ENCODE measurements at regions not wholly inside any gene's neighbourhood (a gene's known extent, or its start where the extent isn't known, plus 50 kb on each side); places are given as distances from the start of the nearest gene placed in this dataset.

DNA sequence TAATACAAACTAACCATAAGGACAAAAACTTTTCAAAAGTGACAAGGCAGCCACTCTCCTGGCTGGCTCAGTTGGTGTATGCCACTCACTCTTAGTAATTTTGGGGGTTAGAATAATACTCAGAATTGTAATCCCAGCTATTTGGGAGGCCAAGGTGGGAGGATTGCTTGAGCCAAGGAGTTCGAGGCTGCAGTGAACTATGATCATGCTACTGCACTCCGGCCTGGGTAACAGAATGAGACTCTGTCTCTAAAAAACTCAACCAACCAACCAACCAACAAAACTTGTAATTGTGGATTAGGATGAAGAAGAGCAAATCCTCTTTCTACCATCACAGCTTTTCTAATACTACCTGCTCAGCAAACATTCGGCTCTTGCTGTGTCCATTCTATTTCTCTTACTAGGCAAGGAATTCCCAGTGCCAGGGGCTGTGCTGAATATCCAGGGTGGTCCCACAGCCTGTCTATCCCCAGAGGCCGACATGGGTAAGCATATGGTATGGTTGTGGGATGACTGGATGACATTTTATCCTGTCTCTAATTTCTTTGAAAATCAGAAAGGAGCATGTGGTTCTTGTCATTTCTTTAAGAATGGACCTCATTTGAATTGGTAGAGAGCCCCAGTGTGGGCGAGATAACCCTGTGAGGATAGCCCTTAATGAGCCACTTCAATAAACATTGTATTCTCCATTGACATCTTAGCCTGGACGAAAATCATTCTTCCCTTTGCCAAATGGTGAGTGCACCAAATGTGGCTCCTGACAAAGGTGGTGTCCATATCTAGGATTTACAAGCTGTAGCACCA, 220.1 kb downstream of the MYCN start:
- DNase-seq (ENCODE audit: low read depth, low spot score): no peak

DNA sequence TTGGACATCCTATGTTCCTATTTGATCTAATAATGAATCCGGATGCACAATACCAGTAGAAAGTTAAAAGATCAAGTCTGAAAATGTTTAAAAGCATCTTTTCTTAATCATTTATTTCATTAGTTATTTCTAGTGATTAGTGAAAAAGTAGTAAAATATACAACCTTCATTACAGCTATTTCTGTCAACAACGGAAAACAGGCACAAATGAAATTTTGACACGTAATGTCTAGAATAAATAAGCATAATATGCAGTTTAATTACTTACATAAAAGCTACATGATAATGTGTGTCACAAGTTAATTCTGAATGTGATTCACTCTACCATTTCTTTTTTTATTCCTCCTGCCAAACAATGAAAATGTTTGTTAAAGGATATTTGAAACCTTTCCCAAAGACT, 216.1 kb downstream of the MYCN start:
- DNase-seq (ENCODE audit: low read depth, low spot score): no peak

DNA sequence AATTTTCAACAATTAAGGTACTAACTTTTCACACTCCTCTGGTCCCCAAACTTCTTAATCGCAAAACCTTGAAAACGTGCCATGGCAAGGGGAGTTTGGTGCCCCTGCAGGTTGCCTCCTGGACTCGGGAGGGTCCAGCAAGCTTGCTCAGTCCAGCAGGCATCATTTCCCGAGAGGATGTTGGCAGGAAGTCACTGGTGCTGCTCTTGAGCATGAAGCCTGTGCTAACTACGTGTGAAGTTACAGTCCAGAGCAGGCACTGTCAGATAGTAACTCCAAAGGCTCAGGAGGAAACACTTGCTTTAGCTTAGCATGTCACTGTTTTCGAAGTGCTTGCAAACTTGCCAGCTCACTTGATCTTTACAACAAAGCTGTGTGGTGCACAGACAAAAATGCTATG, 215.4 kb downstream of the MYCN start:
- DNase-seq (ENCODE audit: low read depth, low spot score): no peak

DNA sequence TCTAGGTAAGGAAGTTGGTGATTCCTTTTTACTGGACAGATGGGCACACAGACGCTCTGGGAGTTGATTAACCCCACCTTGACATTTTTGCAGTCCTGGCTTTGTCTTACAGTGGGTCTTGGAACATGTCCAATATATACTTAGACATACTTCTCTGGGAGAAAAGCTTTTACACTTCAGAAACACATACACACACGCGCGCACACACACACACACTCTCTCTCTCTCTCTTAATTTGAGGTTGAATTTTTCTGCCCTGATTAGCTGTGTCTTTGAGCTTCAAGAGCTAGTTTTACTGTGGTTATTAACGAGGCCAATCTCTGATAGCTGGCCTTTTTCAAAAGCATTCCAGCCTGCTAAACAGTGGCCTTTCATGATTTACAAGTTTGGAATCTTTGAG, 215.0 kb downstream of the MYCN start:
- no peak for DNase-seq (ENCODE audit: low read depth, low spot score)

DNA sequence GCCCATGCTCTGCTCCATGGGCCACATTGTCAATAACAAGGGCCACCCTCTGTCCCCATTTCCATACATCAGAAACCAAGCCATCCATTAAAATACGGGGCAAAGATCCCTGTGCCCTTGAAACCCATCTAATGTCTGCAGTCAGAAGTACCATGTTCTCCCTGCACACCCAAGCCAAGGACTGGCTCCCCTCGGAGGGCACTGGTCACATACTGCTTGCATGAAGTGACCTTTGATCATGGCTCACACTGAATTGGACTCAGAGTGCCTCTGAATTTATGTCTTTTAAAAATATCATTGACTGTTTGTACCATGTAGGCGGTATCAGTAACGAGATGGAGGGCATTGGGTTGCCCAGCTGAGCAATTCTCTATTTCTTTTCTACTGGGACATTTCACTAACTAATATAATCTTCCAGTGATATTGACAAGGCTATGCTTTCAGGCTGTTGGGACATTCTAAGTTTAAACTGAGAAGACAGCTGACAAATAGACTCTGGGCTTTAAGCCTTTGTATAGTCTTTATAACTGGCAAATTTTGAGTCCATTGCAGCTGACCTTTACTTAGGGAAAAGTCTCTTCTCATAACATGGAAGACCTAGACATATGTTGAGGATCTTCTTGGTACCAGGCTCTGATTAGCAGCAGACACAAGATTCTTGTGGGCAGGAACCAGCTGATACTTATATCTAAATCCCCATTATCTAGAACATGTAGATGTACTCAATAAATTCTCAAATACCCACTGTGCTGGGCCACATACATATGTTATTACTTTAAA, 214.3 kb downstream of the MYCN start:
- DNase-seq (ENCODE audit: low read depth, low spot score): no peak

DNA sequence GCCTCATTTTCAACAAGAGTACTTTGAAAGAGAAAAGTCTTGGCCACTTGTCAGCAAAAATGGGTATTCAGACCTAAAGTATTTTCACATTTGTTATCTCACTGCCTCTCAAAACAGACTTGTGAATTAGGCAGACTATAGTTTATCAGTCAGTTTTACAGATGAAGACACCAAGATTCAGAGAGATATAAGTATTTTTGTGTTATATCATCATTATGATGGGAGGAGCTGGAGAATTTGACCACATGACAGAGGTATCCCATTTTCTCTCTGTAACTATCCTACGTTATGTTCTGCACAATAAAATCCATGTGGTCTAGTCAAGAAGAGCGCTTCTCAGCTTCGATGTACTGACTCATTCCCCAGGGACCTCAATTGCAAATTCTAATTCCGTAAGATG, 213.7 kb downstream of the MYCN start:
- DNase-seq (ENCODE audit: low read depth, low spot score): no peak

DNA sequence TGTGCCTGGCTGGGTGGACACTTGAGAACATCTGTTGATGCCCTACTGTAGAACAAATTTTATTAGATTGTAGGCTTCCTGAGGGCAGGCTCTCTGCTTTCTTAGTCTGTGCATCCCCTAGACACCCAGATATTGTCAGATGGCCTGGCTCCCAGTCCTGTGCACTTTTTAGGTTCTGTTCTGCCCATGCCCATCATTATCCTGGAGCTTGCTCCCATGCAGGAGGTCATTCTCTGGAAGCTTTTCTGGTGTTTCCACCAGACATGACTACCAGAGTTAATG, 213.3 kb downstream of the MYCN start:
- no peak for DNase-seq (ENCODE audit: low read depth, low spot score)

DNA sequence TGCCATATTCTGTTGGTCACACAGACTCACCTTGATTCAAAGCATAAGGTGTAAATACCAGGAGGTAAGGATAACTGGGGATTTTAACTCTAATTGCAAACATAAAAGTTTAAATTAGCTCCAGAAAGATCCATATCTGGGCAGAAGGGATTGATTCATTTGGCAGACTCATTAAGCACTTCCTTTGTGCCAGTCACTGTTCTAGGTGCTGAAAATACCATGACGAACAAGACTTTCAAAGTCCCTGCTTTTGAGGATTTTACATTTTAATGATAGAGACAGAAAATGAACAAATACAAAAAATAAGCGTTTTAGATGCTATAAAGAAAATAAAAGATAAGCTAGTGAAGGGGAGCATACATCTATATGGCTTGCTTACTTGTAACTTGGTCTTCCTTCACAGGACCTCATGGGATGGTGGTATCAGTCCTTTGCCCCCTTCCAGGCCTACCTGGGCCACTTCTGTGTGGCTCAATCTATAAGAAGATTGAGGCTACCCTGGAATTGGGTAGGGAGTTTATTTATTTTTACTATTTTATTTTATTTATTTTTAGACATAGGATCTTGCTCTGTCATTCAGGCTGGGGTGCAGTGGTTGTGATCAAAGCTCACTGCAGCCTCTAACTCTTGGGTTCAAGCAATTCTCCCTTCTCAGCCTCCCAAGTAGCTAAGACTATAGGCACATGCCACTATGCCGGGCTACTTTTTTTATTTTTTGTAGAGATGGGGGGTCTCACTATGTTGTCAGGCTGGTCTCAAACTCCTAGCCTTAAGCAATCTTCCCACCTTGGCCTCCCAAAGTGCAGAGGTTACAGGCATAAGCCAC, 212.8 kb downstream of the MYCN start:
- DNase-seq (ENCODE audit: low read depth, low spot score): no peak

DNA sequence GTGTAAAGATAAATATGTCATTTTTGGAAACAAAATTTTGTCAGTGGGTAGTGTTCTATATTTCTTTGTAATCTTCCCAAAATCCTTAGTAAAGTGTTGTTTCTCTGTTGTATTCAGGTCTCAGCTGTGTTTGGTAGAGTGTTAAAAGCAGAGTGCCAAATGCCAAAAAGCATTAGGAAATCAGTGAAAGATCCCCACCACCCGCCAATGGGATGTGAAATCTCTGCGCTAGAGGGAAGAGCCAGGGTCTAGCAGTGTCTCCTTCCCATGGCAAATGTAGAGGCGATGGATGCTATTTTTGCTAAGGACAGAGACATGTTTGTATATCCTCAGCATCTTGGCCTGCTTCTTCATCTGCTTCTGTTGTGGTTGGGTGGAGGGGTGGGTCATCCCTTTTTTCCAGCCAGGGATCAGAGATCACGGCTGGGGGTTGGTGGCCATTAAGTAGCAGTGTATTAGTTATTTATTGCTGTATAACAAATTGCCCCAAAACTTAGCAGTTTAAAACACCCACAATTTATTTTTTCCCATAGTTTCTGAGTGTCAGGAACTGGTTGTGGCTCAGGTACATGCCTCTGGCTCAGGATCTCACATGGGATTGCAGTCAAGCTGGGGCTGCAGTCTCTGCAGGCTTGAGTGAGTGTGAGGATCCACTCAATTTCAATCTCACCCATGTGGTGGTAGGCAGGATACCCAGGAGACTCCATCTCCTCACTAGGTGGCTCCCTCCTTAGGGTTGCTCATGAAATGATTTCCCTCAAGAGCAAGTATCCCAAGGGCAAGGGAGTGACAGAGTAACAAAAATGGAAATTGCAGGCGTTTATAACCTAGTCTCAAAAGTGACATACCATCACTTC, 211.9 kb downstream of the MYCN start:
- DNase-seq (ENCODE audit: low read depth, low spot score): no peak

DNA sequence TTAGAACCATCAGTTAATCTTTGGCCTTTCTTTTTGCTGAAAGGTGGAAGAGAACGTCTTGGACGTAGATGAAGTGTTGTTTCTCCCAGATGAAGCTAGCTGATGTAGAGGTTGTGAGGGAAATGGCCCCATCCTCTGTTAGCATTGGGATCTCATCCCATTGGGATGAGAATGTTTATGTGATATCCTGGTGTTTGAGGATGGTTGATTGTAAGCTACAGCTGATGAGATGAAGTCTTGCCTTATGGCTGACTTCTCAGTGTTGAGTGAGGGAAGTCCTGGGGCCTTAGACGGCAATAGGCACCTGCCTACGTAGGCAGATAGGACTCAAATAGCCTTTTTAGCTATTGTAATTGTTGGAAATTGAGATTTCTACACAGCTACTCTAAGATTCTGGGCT, 211.3 kb downstream of the MYCN start:
- DNase-seq (ENCODE audit: low read depth, low spot score): no peak

DNA sequence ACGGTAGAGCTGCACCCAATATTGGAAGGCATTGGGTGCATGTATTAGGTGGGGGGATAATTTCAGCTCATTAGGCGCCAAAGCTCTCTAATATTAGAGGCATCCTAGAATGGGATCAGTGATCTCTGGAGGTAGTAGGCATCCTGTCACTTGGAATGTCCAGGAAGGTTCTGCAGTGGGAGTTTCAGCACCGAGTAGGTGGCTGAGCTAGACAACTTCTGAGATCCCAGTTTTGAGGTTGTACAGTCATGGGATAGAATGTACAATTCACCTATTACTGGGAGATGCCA, 210.9 kb downstream of the MYCN start:
- no peak for DNase-seq (ENCODE audit: low read depth, low spot score)

DNA sequence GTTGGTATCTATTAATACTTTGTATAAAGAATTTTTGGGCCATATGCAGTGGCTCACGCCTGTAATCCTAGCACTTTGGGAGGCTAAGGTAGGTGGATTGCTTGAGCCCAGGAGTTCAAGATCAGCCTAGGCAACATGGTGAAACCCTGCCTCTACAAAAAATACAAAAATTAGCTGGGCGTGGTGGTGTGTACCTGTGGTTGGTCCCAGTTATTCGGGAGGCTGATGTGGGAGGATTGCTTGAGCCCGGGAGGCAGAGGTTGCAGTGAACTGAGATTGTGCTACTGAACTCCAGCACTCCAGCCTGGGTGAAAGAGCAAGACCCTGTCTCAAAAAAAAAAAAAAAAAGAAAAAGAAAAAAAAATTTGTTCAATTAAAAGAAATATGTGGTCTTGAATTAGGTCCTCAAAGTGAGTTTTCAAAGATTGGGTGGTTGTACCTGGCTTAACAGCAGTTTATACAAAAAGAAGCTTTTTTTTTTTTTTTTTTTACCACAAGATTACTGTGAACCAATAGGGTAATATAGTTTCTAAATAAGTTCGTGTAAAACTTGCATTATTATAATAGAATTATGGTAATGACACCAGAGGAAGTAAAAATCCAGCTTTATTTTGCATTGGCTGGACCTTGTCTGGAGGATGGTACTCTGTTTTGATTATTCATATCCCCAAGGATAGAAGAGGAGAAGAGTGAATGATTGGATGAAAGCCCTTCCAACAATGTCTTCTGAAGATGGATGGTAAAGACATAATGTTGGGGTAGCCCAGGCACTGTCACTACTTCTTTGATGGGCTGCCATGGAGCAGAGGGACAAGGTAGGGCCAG, 210.3 kb downstream of the MYCN start:
- no peak for DNase-seq (ENCODE audit: low read depth, low spot score)

DNA sequence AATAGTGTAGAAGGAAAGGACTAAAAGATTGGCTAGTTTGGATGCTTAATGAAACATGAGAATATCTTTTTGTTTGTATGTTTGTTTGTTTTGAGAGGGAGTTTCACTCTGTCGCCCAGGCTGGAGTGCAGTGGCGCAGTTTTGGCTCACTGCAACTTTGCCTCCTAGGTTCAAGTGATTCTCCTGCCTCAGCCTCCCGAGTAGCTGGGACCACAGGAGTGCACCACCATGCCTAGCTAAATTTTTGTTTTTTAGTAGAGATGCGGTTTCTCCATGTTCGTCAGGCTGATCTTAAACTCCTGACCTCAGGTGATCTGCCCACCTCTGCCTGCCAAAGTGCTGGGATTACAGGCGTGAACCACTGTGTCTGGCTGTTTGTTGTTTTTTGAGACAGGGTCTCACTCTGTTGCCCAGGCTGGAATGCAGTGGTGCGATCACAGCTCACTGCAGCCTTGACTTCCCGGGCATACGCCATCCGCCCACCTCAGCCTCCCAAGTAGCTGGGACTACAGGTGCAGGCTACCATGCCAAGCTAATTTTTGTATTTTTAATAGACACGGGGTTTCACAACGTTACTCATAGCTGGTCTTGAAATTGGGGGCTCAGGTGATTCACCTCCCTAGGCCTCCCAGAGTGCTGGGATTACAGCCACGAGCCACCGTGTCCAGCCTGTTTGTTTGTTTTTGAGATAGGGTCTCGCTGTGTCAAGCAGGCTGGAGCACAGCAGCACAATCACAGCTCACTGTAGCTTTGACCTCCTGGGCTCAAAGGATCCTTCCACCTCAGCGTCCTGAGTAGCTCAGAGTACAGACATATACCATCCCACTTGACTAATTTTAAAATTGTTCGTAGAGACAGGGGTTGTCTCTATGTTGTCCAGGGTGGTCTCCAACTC, 209.2 kb downstream of the MYCN start:
- DNase-seq (ENCODE audit: low read depth, low spot score): no peak

DNA sequence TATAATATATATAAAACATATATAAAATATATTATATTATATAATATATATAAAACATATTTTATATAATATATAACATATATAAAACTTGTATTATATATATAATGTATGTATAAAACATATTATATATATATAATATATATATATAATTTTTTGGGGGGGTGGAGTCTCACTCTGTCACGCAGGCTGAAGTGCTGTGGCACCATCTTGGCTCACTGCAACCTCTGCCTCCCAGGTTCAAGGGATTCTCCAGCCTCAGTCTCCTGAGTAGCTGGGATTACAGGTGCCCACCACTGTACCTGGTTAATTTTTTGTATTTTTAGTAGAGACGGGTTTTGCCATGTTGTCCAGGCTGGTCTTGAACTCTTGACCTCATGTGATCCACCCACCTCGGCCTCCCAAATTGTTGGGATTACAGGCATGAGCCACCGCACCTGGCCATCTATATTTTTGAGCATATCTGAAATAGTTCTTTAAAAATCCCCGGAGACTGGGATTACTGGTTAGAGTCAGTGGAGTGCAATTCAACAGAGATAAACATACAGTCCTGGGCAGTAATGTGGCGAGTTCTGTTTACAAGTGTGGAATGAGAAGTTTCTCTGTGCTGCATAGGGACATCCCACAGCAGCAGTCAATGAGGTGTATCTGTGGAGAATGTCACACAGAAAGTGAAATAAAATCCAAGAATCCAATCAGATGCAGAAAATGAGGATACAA, 208.4 kb downstream of the MYCN start:
- no peak for DNase-seq (ENCODE audit: low read depth, low spot score)

DNA sequence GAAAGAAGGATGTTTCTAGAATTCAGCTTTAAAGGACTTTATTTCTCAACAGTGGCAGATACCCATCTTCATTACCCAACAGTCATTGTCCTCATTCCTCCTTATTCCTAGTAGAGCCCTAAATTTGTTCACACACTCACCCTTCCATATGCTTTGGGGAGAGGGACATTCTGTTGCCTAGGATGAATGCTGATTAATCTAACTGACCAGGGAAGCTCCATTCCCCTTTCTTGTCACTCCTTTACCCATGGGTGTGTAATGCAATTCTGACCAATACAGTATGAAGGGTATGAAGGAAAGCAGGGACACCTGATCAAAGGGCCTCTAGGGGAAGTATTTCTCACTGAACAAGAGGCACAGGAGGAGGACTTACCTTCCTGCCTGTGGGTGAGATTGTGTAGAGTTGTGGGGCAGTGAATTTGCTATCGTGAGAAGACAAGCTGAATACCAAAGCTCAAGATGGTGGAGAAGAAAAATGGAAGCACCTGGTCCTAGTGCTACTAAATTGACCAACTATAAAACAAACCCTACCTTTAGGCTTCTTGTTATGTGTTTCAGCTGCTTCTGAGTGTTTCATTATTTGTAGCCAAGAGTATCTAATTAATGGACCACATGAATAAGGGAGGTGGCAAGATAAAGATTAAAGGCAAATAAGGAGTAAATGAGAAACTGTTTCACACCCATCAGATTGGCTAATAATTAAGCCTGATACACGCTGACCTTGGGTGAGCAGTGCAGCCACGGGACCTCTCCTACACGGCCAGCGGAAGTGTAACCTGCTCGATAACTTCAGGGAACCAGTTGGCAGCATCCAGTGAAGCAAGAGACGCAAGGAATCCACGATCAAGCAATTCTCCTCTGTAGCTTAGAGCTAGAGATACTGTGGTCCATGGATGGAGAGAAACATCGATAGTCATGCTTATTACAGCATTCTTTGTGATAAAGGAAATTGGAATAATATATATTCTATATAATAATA, 202.3 kb downstream of the MYCN start:
- DNase-seq (ENCODE audit: low read depth, low spot score): no peak

DNA sequence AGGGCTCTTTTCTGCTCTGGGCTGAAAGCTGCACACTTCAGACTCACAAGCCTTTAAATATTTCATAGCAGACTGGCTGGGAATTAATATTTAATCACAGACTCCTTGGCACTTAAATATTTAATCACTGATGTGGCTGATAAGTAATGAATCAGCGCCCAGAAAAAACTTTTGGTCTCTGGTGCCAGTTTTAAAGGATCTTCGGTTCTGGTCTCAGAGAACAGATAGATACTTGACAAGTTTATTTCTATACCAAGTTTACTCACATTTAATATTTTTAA, 201.2 kb downstream of the MYCN start:
- DNase-seq (ENCODE audit: low read depth, low spot score): no peak

DNA sequence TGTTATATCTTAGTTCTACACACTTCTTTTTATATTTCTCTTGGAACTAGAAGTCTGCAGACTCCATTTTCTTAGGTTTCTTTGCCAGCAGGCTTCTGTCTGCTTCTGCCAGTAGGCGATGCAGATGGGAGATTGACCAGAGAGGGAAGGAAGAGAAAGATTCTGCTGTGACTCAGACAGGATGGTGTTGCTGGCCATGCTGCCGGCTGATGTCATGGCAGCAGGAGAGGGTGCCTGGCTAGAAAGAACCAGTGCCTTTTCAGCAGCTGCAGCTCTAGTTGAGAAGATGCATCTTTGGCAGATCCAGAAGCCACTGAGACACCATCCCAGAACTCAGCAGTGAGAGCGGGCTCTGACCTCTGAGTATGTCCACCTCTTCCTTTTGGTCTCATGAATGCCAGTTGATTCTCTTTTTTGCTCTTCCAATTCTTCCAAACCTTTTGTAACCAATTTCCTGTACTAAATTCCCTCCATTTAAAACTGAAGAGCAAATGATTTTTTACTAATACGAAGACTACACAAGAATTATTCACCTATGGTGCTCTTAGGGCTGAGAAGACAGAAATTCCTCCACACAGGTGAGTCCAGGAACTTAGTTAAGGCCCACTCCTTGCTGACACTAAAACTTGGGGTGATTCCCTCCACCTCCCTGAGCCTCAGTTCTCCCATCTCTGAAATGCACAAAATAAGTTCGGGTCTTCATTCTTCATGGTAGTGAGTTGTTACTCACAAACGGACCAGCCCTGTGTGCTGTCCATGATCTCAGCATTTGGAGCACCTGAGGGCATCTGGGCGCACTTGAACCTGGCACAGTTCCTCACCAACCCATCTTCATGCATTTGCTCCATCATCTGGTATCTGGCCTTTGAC, 200.7 kb downstream of the MYCN start:
- DNase-seq (ENCODE audit: low read depth, low spot score): no peak
